Loucy (cell line): ENCODE measurements at regions not wholly inside any gene's neighbourhood (a gene's known extent, or its start where the extent isn't known, plus 50 kb on each side); places are given as distances from the start of the nearest gene placed in this dataset.

Experiments
- H2AFZ ChIP-seq: fragments of 200-600 bp; sonication (generic); 2 replicates; pipeline ENCODE4 v1.6.0; 2016; ENCODE audit warnings: antibody characterized with exemption, mild to moderate bottlenecking, low read length, moderate library complexity
- H3F3A ChIP-seq: fragments of 200-600 bp; 2 replicates; pipeline ENCODE4 v1.6.0; 2016; ENCODE audit warnings: antibody characterized with exemption, low read depth, mild to moderate bottlenecking
- H3K27me3 ChIP-seq: fragments of 200-600 bp; sonication (generic); 2 replicates; pipeline ENCODE4 v1.6.1; 2014; ENCODE audit warnings: low read length, mild to moderate bottlenecking; ENCODE audit not compliant: insufficient read depth, poor library complexity, severe bottlenecking
- H3K36me3 ChIP-seq: fragments of 200-600 bp; sonication (generic); 2 replicates; pipeline ENCODE4 v1.6.1; 2016; ENCODE audit warnings: low read length; ENCODE audit not compliant: insufficient read depth
- H3K4me1 ChIP-seq: fragments of 200-600 bp; sonication (generic); 2 replicates; pipeline ENCODE4 v1.5.1; 2014; ENCODE audit warnings: low read length, mild to moderate bottlenecking; ENCODE audit not compliant: insufficient read depth, poor library complexity, severe bottlenecking
- H3K4me2 ChIP-seq: fragments of 200-600 bp; sonication (generic); 2 replicates; pipeline ENCODE4 v1.6.0; 2014; ENCODE audit warnings: antibody characterized with exemption, low read length, low read depth, mild to moderate bottlenecking; ENCODE audit not compliant: poor library complexity, severe bottlenecking
- H3K4me3 ChIP-seq: fragments of 200-600 bp; sonication (generic); 2 replicates; pipeline ENCODE4 v1.5.1; 2014; ENCODE audit warnings: low read length, mild to moderate bottlenecking, mixed read lengths; ENCODE audit not compliant: poor library complexity, severe bottlenecking
- H3K79me2 ChIP-seq: fragments of 200-600 bp; sonication (generic); 2 replicates; pipeline ENCODE4 v1.6.1; 2014; ENCODE audit warnings: low read length; ENCODE audit not compliant: insufficient read depth
- H3K9ac ChIP-seq: fragments of 200-600 bp; sonication (generic); 2 replicates; pipeline ENCODE4 v1.6.0; 2014; ENCODE audit warnings: mild to moderate bottlenecking, low read depth, low read length, moderate library complexity; ENCODE audit not compliant: poor library complexity, severe bottlenecking
- H3K9me2 ChIP-seq: fragments of 200-600 bp; sonication (generic); replicated peaks from 2 replicates; pipeline ENCODE4 v1.6.1; 2016; ENCODE audit warnings: low read depth, low read length, mixed read lengths
- H3K9me3 ChIP-seq: fragments of 200-600 bp; sonication (generic); 2 replicates; pipeline ENCODE4 v1.6.1; 2014; ENCODE audit warnings: mild to moderate bottlenecking, antibody characterized with exemption, low read length, low read depth; ENCODE audit not compliant: insufficient read depth
- H4K20me1 ChIP-seq: fragments of 200-600 bp; sonication (generic); 2 replicates; pipeline ENCODE4 v1.6.0; 2014; ENCODE audit warnings: antibody characterized with exemption, low read length, mild to moderate bottlenecking; ENCODE audit not compliant: insufficient read depth, poor library complexity, severe bottlenecking
- CTCF ChIP-seq: fragments of 200-600 bp; sonication (generic); conservative IDR thresholded peaks from 2 replicates; pipeline ENCODE4 v1.5.1; 2014; ENCODE audit warnings: mild to moderate bottlenecking, antibody characterized with exemption, low read length
- EZH2phosphoT487 ChIP-seq: fragments of 200-600 bp; IDR thresholded peaks from 2 replicates; pipeline ENCODE4 v1.6.1; 2018; ENCODE audit warnings: antibody characterized with exemption, mild to moderate bottlenecking, moderate library complexity, borderline replicate concordance

GRCh38 chr3:18069568-18069967, 327.1 kb upstream of the TBC1D5 start:
- Histone ChIP-seq H3K9me2 (no peaks in the 10 kb centered on the region), H3K79me2 (no peaks in the 10 kb centered on the region), H3K27me3 (no peaks in the 10 kb centered on the region), H4K20me1 (no peaks in the 10 kb centered on the region), H3K4me1 (peaks cover 18% of the 10 kb centered on the region), H3K36me3 (no peaks in the 10 kb centered on the region), H3K9ac (no peak overlapping the region), H3K4me2 (no peak overlapping the region), H2AFZ (no peak overlapping the region), H3K9me3 (no peaks in the 10 kb centered on the region), H3F3A (no peaks in the 10 kb centered on the region), H3K4me3 (no peak overlapping the region)
- TF ChIP-seq EZH2phosphoT487 (no peak), CTCF (no peak)

GRCh38 chr3:18066899-18067582, 324.6 kb upstream of the TBC1D5 start:
- no peaks in the 10 kb centered on the region for H3K27me3 ChIP-seq
- no peak overlapping the region for H3K4me2 ChIP-seq
- TF ChIP-seq CTCF, result no peak
- no peak for TF ChIP-seq EZH2phosphoT487
- 0 out of 2 replicates have a peak, but pooled peaks cover 7% of the 10 kb centered on the region for H3K36me3 ChIP-seq
- H3K9me2 ChIP-seq, result no peaks in the 10 kb centered on the region
- no peaks in the 10 kb centered on the region for H3F3A ChIP-seq
- H4K20me1 ChIP-seq, result no peaks in the 10 kb centered on the region
- H2AFZ ChIP-seq, result no peak overlapping the region
- no peak overlapping the region for H3K9ac ChIP-seq
- no peaks in the 10 kb centered on the region for H3K9me3 ChIP-seq
- peaks cover 16% of the 10 kb centered on the region for H3K4me1 ChIP-seq
- no peak overlapping the region for H3K4me3 ChIP-seq
- H3K79me2 ChIP-seq, result no peaks in the 10 kb centered on the region

- Histone ChIP-seq H3K9me3 (no peaks in the 10 kb centered on the region), H3K9me2 (no peaks in the 10 kb centered on the region), H3K36me3 (0 out of 2 replicates have a peak, but pooled peaks cover 7% of the 10 kb centered on the region), H3K4me3 (no peak overlapping the region), H3K9ac (no peak overlapping the region), H3K27me3 (no peaks in the 10 kb centered on the region), H3K79me2 (no peaks in the 10 kb centered on the region), H3K4me2 (no peak overlapping the region), H3F3A (no peaks in the 10 kb centered on the region), H2AFZ (no peak overlapping the region), H4K20me1 (no peaks in the 10 kb centered on the region), H3K4me1 (peaks cover 9% of the 10 kb centered on the region)
- TF ChIP-seq CTCF (no peak), EZH2phosphoT487 (no peak)
Observed at GRCh38 chr3:18064586-18064985, 322.2 kb upstream of the TBC1D5 start.
